GM12872 (cell line): ENCODE measurements at regions not wholly inside any gene's neighbourhood (a gene's known extent, or its start where the extent isn't known, plus 50 kb on each side); places are given as distances from the start of the nearest gene placed in this dataset.

Source experiments
- CTCF ChIP-seq: IDR thresholded peaks from 3 replicates; pipeline ENCODE4 v1.5.1; 2011; ENCODE audit warnings: low read depth, mild to moderate bottlenecking, low read length, moderate library complexity; ENCODE audit not compliant: insufficient read depth

GRCh38 chr7:85850381-85850780, 663.5 kb upstream of the SEMA3D start:
- TF ChIP-seq CTCF: no peak

- no peak for TF ChIP-seq CTCF
Measured at GRCh38 chr7:85840554-85840953, 653.7 kb upstream of the SEMA3D start.

GRCh38 chr7:85833066-85833465, 646.2 kb upstream of the SEMA3D start:
- no peak for TF ChIP-seq CTCF

- no peak for TF ChIP-seq CTCF
Measured at GRCh38 chr7:85830982-85831381, 644.1 kb upstream of the SEMA3D start.

GRCh38 chr7:85829817-85830432, 643.1 kb upstream of the SEMA3D start:
- TF ChIP-seq CTCF: no peak

GRCh38 chr7:85829176-85829575, 642.3 kb upstream of the SEMA3D start:
- TF ChIP-seq CTCF: no peak

- TF ChIP-seq CTCF: no peak
Measured at GRCh38 chr7:85828614-85829013, 641.8 kb upstream of the SEMA3D start.
